ENCODE measurements at regions not wholly inside any gene's neighbourhood (a gene's known extent, or its start where the extent isn't known, plus 50 kb on each side); places are given as distances from the start of the nearest gene placed in this dataset.

DNA sequence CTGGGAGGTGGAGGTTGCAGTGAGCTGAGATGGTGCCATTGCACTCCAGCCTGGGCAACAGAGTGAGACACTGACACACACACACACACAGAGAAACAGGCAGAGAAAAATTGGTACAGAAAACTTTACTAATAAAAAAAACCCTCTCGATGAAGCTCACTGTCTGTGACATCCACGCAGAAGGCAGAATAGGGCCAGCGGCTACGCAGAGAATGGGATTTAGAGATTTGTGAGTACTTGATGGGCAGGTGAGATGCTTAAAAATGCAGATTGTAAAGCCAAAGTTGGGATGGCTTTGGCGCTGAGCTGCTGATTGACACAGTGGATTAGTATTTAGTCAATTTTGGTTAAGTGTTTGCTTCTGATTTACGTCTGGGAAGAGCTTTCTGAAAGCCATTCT, 561.1 kb downstream of the TBC1D22A start:
- Mint-ChIP-seq H3K27me3 (peaks cover 17% of the 10 kb centered on the region), H3K27ac (no peak overlapping the region), H3K4me1 (no peaks in the 10 kb centered on the region), H3K4me3 (no peak overlapping the region), H3K9me3 (ENCODE audit: insufficient read depth) (peaks cover 2% of the 10 kb centered on the region)
- no peaks in the 10 kb centered on the region for H3K36me3 ChIP-seq (replicated peaks in 1 of 2; ENCODE audit: control extremely low read depth in 1 of 2, control insufficient read depth in 1 of 2, extremely low read depth in 1 of 2, insufficient read depth in 2 of 2, low read length in 1 of 2)
- H3K79me2 ChIP-seq (ENCODE audit: control insufficient read depth, insufficient read depth, low read length) = no peaks in the 10 kb centered on the region
- ATAC-seq (ENCODE audit: low read depth) = no peak
- no peak for TF ChIP-seq EZH2 (IDR thresholded peaks at IDR 0.05; ENCODE audit: borderline replicate concordance, insufficient read depth, low read depth, low read length, poor library complexity, severe bottlenecking)
- TF ChIP-seq, protein P1, sequence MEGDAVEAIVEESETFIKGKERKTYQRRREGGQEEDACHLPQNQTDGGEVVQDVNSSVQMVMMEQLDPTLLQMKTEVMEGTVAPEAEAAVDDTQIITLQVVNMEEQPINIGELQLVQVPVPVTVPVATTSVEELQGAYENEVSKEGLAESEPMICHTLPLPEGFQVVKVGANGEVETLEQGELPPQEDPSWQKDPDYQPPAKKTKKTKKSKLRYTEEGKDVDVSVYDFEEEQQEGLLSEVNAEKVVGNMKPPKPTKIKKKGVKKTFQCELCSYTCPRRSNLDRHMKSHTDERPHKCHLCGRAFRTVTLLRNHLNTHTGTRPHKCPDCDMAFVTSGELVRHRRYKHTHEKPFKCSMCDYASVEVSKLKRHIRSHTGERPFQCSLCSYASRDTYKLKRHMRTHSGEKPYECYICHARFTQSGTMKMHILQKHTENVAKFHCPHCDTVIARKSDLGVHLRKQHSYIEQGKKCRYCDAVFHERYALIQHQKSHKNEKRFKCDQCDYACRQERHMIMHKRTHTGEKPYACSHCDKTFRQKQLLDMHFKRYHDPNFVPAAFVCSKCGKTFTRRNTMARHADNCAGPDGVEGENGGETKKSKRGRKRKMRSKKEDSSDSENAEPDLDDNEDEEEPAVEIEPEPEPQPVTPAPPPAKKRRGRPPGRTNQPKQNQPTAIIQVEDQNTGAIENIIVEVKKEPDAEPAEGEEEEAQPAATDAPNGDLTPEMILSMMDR (IDR thresholded peaks at IDR 0.05) = no peak
- intact Hi-C loops (cut with micrococcal nuclease) = no loop called here
- no peak for DNase-seq
- H3K4me2 ChIP-seq (replicated peaks; ENCODE audit: low read depth, low read length, poor library complexity, severe bottlenecking) = no peak overlapping the region
- H4K20me1 ChIP-seq (ENCODE audit: control insufficient read depth, insufficient read depth, low read length, poor library complexity, severe bottlenecking) = no peaks in the 10 kb centered on the region
- WGBS (ENCODE audit: insufficient coverage) = 100% methylated on average over 3 of the region's 6 CpGs
- no peaks in the 10 kb centered on the region for H3K27me3 ChIP-seq (replicated peaks in 1 of 4; ENCODE audit: control extremely low read depth in 1 of 4, control insufficient read depth in 3 of 4, insufficient read depth in 4 of 4, low read length in 3 of 4)
- H3K9me3 ChIP-seq (ENCODE audit: control extremely low read depth in 1 of 3, control insufficient read depth in 2 of 3, insufficient read depth in 1 of 3, low read length in 2 of 3) = peaks cover 3 to 31% (median 17%) of the 10 kb centered on the region in 3 donors
- no peak overlapping the region for H2AFZ ChIP-seq (ENCODE audit: insufficient read depth, low read depth, low read length, poor library complexity, severe bottlenecking)
- ChIA-PET POLR2A (no interaction called here), CTCF (no interaction called here)
- no peaks in the 10 kb centered on the region for H3K4me1 ChIP-seq (ENCODE audit: control insufficient read depth in 2 of 2, insufficient read depth in 2 of 2, low read length in 2 of 2)
- no peak overlapping the region for H3K4me3 ChIP-seq (ENCODE audit: control extremely low read depth in 1 of 5, extremely low read depth in 1 of 5, insufficient read depth in 1 of 5, low read depth in 2 of 5, low read length in 4 of 5)
- no peak overlapping the region for H3K9ac ChIP-seq (ENCODE audit: low read length)
- H3K27ac ChIP-seq (ENCODE audit: low read length in 2 of 2) = no peak overlapping the region

DNA sequence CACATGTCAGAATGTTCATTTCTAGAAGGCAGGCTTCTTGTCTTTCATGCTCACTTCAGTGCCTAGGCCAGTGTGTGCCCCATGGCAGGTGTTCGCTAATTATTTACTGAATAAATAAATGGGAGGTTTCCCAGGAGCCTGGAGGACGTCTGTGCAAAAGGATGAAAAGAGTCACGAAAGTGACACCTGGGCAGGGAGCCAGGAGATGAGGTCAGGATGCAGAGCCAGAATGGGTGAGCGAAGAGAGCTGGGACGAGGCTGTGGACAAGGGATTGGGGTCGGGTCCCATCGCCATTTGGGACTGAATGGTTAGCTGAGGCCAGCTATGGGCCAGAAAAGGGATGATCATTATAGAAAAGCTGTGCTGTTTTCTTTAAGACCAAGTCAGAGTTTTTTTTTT, 560.4 kb downstream of the TBC1D22A start:
- Mint-ChIP-seq H3K9me3 (ENCODE audit: insufficient read depth) (peaks cover 2% of the 10 kb centered on the region), H3K4me3 (no peak overlapping the region), H3K4me1 (no peaks in the 10 kb centered on the region), H3K27me3 (peaks cover 18% of the 10 kb centered on the region), H3K27ac (no peak overlapping the region)
- Histone ChIP-seq H3K9ac (ENCODE audit: low read length) (no peak overlapping the region), H3K79me2 (ENCODE audit: control insufficient read depth, insufficient read depth, low read length) (no peaks in the 10 kb centered on the region), H3K27ac (ENCODE audit: low read length in 2 of 2) (no peak overlapping the region), H4K20me1 (ENCODE audit: control insufficient read depth, insufficient read depth, low read length, poor library complexity, severe bottlenecking) (no peaks in the 10 kb centered on the region), H2AFZ (ENCODE audit: insufficient read depth, low read depth, low read length, poor library complexity, severe bottlenecking) (no peak overlapping the region), H3K4me1 (ENCODE audit: control insufficient read depth in 2 of 2, insufficient read depth in 2 of 2, low read length in 2 of 2) (no peaks in the 10 kb centered on the region), H3K9me3 (ENCODE audit: control extremely low read depth in 1 of 3, control insufficient read depth in 2 of 3, insufficient read depth in 1 of 3, low read length in 2 of 3) (peaks cover 3 to 31% (median 17%) of the 10 kb centered on the region in 3 donors), H3K27me3 (replicated peaks in 1 of 4; ENCODE audit: control extremely low read depth in 1 of 4, control insufficient read depth in 3 of 4, insufficient read depth in 4 of 4, low read length in 3 of 4) (no peaks in the 10 kb centered on the region), H3K36me3 (replicated peaks in 1 of 2; ENCODE audit: control extremely low read depth in 1 of 2, control insufficient read depth in 1 of 2, extremely low read depth in 1 of 2, insufficient read depth in 2 of 2, low read length in 1 of 2) (no peaks in the 10 kb centered on the region), H3K4me3 (ENCODE audit: control extremely low read depth in 1 of 5, extremely low read depth in 1 of 5, insufficient read depth in 1 of 5, low read depth in 2 of 5, low read length in 4 of 5) (no peak overlapping the region), H3K4me2 (replicated peaks; ENCODE audit: low read depth, low read length, poor library complexity, severe bottlenecking) (no peak overlapping the region)
- POLR2A ChIA-PET = no interaction called here
- no peak for TF ChIP-seq EZH2 (IDR thresholded peaks at IDR 0.05; ENCODE audit: borderline replicate concordance, insufficient read depth, low read depth, low read length, poor library complexity, severe bottlenecking)
- TF ChIP-seq, protein P1 (IDR thresholded peaks at IDR 0.05) = no peak
- WGBS (ENCODE audit: insufficient coverage) = 85% methylated on average over 7 of the region's 7 CpGs
- intact Hi-C loops (cut with micrococcal nuclease) = no loop called here
- DNase-seq (no peak), ATAC-seq (ENCODE audit: low read depth) (no peak)
- CTCF ChIA-PET = no interaction called here
